ENCODE measurements at regions not wholly inside any gene's neighbourhood (a gene's known extent, or its start where the extent isn't known, plus 50 kb on each side); places are given as distances from the start of the nearest gene placed in this dataset.
"Not testable (repeated sequence)": the region's sequence is repeated elsewhere in the genome, so short reads cannot be mapped to it uniquely, and the experiment has no call there.

DNA sequence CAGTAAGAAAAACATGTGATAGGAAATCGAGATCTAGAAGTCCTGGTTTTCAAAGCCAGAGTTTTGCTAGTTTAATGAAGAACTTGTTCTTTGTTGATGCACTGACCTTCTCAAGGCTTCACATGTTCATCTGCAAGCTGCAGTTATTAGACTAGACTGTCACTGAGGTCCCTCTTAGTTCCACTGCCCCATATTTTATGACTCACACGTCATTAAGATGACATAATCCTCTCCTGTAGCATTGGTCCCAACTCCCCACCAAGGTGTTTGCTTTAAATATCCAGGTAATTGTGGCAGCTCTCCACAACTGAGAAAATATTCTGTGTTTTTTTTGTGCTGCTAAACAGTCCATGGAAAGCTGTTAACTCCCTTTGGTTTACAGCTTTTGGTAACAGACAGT lies 149.7 kb downstream of the MREG start:
- no peak for FAIRE-seq
- no peak for DNase-seq (ENCODE audit: low spot score in 2 of 2)

DNA sequence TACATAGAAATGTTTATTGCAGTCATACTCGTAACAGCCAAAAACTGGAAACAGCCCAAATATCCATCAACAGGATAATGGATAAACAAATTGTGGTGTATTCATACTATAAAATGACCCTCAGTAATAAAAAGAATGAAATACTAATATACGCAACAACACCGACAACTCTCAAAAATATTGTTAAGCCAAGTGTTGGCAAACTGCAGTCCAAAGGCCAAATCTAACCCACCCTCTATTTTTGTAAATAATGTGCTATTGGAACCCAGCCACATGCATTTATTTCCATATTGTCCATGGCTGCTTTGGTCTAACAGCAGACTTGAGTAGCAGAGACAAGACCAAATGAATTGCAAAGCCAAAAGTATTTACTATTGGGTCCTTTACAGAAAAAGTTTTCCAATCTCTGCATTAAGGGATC lies 151.0 kb downstream of the MREG start:
- no peak for FAIRE-seq
- no peak for DNase-seq (ENCODE audit: low spot score in 2 of 2)

DNA sequence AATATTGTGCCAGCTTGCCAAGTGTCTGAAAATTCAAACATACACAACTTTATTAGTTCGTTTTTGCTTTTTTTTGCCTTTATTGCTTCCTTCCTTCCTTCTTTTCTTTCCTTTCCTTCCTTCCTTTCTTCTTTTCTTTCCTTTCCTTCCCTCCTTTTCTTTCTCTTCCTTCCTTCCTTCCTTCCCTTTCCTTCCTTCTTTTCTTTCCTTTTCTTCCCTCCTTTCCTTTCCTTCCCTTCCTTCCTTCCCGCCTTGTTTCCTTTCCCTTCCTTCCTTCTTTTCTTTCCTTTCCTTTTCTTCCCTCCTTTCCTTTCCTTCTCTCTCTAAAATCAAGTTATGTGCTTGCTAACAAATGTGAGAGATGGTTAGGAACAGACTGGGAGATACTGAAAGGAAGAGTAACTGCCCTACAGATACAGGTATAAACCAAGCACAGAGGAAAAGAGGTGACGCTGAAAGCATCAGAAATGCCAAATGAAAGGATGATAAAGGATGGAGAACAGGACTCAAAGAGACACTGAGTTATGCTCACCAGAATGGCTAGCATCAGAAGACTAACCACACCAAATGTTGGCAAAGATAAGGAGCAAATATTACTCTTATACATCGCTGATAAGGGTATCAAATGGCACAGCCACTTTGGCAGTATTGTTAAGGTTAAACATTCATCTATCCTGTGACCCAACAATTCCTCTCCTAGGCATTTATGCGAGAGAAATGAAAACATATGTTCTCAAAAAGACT lies 151.6 kb downstream of the MREG start:
- FAIRE-seq, result no peak
- DNase-seq (ENCODE audit: low spot score in 2 of 2), result no peak

DNA sequence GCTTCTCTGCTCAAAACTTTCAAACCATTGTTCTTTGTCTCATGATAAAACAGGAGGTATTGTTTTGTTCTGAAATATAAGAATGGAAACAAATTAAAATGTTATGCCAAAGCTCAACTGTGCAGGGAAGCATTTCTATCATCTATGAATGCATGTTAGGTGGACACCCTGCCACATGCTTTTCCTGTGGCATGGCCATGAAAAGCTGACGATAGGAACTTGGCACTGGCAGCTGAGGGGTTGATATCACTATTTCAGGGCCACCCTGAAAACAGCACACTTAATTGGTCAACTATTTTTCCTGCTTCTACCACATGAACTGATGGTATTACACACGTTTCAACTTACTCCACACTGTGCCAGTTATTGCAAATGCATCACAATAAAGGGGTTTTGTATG lies 157.3 kb downstream of the MREG start:
- no peak for DNase-seq (ENCODE audit: low spot score in 2 of 2)
- FAIRE-seq, result no peak

DNA sequence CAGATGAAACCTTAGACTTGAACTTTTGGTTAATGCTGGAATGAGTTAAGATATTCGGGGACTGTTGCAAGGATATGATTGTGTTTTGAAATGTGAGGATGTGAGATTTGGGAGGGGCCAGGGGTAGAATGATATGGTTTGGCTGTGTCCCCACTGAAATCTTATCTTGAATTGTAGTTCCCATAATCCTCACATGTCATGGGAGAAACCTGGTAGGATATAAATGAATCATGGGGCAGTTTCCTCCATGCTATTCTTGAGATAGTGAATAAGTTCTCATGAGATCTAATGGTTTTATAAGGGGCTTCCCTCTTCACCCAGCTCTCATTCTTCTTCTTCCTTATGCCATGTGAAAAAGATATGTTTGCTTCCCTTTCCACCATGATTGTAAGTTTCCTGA lies 158.0 kb downstream of the MREG start:
- DNase-seq (ENCODE audit: low spot score in 2 of 2); FAIRE-seq: not testable (repeated sequence)

DNA sequence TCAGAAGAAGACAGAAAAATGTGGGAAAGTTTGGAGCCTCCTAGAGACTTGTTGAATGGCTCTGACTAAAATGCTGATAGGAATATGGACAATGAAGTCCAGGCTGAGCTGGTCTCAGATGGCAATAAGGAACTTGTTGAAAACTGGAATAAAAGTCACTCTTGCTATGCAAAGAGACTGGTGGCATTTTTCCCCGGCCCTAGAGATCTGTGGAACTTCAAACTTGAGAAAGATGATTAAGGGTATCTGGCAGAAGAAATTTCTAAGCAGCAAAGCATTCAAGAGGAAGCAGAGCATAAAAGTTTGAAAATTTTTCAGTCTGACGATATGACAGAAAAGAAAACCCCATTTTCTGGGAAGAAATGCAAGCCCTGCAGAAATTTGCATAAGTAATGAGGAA lies 159.3 kb downstream of the MREG start:
- DNase-seq (ENCODE audit: low spot score in 2 of 2) (no peak), FAIRE-seq (no peak)

DNA sequence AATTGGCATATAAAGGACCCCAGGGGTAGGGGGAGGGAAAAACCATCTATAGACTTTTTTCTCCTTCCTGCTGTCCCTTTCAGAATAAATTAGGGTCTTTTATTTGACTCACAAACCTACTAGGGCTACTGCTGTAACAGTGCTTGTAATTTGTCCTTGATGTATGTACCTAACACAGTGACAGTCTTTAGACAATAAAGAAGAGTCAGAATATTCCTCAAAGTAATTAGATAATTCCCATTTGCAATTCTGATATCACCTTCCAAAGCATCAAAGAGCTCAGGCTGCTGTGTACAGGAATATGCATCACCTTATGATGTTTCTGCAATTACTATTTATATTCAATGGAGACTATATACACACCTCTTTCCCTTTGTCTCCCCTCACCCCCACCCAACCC lies 161.7 kb downstream of the MREG start:
- FAIRE-seq, result no peak
- no peak for DNase-seq (ENCODE audit: low spot score in 2 of 2)

DNA sequence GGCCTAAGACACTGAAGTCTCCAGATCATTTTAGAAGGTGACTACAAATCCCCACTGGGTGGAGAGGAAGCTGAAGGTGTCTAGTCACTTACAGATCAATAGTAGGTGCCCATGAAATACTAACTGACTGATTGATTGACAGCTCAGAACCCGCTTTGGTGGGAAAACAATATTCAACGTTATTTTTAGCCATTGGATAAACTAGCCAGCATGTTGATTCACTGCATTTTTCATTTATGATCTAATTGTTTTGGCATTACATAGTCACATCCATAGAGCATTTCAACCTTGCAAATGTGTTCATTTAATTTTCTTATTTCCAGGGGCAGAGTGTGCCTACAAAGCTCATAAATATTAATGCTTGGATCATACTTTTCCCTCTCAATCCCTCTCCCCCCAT lies 162.3 kb downstream of the MREG start:
- DNase-seq (ENCODE audit: low spot score in 2 of 2) (no peak), FAIRE-seq (no peak)

DNA sequence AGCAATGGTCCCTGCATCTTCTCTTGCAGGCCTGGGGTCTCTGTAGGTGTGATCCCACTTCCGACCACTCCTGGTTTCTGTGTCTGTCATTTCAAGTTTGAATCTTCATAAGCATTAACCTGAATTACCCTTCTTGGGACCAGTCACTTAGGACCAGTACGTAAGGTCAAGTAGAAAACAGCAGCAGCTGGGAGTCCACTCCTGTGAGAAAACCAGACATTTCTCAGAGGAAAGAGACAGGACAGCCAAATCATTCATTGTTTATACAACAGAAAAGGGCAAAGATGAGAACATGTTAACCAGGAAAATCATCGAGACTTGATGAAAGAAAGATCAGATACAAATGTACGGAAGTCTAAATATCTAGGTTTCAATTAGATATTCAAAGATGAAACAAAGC lies 163.0 kb downstream of the MREG start:
- FAIRE-seq (no peak), DNase-seq (ENCODE audit: low spot score in 2 of 2) (no peak)

DNA sequence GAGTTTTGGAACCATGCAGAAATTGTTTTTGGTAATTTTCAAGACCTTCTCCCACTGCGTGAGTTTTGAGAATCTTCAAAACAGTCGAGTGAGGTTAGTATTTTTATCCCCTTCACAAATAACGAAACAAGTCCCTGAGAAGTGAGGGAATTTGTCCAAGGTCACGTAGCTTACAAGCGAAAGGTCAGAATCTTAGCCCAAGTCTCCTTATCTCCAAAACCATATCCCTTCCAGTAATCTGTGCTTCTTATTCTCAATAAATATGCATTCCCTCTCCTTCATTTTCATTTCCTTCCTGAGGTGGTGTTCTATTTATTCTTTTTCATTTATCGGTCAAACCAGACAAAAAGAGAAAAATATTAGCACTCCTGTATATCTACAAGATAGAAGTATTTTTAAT lies 163.6 kb downstream of the MREG start:
- no peak for DNase-seq (ENCODE audit: low spot score in 2 of 2)
- no peak for FAIRE-seq

DNA sequence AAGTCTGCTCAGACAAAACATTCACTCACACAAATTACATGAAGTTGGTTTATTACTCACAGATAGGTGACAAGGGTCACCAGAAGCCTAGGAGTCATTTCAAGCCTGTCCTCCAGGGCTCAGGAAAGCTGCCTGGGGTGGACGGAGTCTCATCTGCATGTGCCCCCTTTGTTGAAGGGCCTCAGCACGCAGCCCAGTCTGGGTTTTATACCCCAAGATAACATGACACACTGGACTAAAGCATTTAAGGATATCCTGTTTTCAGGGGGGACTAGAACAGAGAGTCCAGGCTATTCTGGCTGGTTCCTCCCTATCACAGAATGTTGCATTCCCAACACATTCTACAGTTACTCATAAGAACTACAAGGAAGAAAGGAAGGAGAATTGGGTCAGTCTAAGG lies 164.7 kb downstream of the MREG start:
- FAIRE-seq (no peak), DNase-seq (ENCODE audit: low spot score in 2 of 2) (no peak)

DNA sequence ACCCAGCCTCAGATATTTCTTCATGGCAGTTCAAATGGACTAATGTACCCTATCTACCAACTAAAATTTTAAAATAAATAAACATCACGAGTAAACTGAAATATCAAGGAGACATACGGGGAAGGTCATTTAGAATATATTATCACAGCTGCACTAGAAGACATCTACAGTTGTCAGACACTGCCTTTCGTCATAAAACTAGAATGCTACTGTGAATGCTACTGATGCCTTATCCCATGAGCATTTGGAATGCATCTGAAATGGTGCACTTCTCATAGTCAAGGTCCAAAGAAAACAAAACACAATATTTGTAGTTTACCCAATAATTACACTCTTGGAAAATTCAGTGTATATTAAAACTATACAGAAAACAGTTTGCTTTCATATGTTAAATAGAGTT lies 165.2 kb downstream of the MREG start:
- FAIRE-seq (no peak), DNase-seq (ENCODE audit: low spot score in 2 of 2) (no peak)

DNA sequence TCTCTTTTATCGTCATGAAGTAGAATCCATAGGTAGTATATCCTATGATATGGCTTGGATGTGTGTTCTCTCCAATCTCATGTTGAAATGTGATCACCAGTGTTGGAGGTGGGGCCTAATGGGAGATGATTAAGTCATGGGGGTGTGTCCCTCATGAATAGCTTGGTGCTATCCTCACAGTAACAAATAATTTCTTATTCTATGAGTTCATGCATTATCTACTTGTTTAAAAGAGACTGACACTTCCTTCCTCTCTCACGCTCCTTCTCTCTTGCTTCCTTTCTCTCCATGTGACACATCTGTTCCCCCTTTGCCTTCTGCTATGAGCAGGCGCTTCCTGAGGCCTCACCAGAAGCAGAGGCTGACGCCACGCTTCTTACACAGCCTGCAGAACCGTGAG lies 165.6 kb downstream of the MREG start:
- FAIRE-seq (no peak), DNase-seq (ENCODE audit: low spot score in 2 of 2) (no peak)

DNA sequence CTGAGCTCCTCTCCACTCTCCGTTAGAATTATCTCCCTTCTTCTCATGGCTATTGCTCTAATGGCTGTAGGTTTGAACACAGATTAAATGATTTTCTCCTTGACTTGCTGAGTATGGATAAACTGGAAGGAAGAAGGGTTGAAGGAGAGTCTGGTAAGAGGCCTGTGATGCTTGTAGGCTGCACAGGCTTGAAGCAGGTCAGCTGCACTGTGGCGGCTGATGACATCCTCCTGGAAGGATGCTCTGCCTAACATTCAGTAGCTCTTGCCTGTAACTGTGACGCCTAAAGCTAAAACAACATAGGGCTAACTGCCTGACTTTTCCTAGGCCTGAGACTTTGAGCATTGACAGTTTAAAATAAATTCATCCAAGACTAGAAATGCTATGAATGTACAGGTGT lies 166.3 kb downstream of the MREG start:
- DNase-seq (ENCODE audit: low spot score in 2 of 2) (no peak), FAIRE-seq (no peak)

DNA sequence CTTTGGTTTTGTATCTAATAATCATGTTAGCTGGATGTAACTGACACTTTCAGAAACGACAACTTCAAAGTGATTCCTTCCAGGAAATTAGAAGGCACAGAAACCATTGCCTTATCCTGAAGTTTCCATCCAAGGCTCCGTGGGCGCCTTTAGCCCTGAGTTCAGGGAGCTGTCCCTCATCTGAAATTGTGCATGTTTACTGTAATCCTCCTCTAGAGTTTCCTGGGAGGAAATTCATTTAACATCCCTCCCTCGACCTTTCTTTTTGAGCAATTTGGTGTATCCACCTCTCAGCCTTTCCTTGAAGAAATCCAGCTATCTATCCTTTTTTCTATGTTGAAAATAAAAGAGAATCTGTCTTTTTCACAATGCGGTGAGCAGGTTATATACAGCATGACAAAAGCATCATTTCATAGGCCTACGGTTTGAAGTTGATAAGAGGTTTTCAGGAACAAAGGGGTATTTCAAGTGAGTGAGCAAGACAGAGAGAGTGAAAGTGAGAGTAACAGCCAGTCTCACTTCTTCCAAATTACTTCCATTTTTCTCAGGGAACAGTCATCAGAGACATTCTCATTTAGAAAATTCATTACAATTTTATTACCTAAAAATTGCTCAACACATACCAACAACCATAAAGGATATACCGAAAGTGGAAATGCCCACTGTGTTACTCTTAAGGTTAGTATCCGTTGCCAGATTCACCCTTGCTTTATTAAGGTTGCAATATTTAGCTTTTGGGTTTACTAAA lies 167.3 kb downstream of the MREG start:
- DNase-seq (ENCODE audit: low spot score in 2 of 2), result no peak
- FAIRE-seq, result no peak

DNA sequence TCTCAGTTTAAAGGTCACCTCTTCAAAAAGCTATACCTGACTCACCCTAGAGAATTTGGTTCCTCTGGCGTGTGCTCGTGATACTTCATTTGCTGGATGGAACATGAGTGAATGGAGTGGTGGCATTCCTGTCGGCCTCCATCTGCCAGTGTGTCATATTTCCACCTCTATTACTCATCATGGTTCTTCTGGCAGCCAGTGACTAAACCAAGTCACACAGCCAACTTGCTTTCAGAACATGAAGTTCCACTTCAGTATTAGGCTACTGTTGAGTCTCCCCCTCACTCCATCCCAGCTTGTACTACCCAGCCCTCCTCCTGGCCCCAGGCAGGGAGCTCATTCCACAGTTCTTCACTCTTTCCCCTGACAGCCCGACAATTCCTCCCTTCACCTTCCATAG lies 169.8 kb downstream of the MREG start:
- FAIRE-seq, result no peak

DNA sequence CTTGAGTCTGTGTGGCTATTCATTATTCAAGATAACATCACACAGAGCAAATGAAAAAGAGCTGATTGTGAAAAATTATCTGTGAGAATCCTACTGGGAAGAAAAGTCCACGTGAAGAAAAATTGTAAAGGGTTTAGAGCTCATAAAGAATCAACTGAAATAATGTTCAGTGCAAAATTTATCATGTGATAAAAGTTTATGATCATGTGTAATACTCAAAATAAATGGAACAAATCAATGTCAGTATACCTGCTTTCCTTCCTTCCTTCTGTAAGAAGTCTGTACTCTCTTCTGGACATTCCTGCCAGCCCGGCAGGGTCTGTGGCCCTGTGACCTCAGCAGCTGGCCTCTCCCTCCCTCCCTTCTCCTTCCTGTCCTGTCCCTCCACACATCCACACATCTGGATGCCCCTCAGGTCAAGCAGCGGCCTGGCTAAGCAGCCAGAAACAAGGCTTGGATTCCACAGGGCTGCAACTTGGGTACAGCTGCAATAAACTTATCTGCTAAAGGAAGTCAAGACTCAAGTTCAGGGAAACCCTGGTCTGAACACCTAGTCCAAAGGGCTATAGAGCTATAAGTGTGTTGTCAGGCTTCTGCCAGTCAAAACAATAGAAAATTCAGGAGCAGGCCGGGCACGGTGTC lies 172.1 kb downstream of the MREG start:
- DNase-seq (ENCODE audit: low spot score in 2 of 2) (no peak), FAIRE-seq (no peak)

More for the DNA sequence above, 169.8 kb downstream of the MREG start:
- DNase-seq (ENCODE audit: low spot score in 2 of 2), result no peak

DNA sequence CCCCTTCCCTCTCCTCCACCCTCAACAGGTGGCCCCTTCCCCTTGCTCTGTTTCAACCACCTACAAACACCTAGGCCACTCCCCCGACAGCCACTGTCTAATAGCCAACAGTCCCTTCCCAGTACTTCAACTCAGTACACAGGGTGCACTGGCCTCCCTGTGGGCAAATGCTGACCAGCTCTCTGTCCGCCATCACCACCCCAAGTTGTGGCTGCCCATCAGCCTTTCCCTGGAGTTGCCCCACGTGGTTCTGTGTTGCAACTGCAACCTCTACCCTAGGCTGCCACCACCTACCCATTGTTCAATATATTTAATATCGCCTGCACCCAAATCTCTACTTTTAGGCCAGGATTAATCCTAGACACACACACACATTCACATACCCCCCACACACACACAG lies 173.5 kb downstream of the MREG start:
- no peak for FAIRE-seq
- no peak for DNase-seq (ENCODE audit: low spot score in 2 of 2)

DNA sequence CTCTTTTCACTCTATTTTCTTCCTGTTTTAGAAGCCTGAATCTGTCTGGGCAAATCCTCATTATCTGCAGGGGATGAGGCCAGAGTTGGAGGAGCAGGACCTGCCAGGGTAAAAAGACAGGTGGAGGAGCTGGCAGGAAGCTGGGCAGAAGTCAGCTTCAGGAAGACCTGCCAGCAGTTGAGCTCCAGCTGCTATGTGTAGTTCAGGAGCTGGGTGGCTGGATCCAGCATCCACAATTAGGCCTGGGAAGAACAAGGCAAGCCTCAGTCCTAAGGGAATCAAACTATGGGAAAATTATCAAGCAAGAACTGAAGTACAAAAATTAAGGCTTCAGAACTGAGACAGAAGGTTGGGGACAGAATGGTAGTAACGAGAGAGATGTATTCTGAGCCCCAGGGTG lies 174.0 kb downstream of the MREG start:
- DNase-seq (ENCODE audit: low spot score in 2 of 2), result no peak
- FAIRE-seq, result no peak

DNA sequence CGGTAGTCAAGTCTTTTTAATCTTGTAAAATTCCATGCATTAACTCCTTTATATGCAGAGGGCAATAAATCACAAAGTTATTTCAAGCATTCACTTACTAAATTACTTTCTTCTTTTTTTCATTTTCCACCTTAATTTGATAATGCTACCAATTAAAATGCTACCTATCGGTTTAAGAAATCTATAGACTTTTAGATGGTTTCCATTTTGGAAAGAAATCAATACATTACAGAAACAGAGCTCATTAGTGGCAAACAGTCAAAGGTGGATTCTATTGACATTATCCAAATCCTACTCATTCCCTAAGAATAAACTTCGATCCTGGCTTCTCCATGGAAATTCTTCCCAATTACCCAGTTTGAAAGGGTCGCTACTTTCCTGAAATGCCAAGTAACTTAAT lies 176.5 kb downstream of the MREG start:
- no peak for FAIRE-seq
- no peak for DNase-seq (ENCODE audit: low spot score in 2 of 2)

DNA sequence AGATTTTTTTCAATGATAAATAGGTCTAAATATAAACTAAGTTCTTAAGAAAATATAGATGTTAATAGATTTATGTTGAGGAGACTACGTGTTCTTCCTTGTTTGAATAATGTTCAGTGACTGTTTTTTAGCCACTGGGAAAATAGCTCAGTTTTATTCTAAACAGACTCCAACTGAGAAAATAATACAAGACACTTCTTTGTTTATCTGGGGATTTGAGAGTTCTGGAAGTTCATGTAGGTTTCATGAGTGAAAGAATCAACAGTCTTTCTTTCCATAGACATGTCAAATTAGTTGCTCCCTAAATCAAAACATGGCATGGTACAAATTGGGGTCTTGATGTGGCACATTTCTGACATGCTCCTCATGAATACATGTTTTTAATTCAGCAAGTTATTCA lies 177.7 kb downstream of the MREG start:
- no peak for FAIRE-seq
- no peak for DNase-seq (ENCODE audit: low spot score in 2 of 2)

DNA sequence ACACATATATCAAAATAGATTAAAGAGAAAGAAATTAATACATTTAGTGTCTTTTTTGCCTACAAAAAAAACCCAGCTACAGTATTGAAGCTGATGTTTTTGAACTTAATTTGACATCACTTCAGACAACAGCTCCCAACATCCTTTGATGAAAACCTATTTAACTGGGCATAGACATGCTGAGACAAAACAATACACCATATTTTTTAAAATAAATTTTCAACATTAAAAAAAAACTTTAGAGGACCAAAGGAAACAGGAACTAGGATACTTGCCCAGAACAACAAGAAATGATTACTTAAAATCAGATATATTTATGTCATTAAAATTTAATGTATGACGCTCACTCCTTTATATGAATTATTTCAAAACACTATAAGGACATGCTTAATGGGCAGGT lies 178.1 kb downstream of the MREG start:
- FAIRE-seq, result no peak

More for the DNA sequence above, 178.1 kb downstream of the MREG start:
- DNase-seq (ENCODE audit: low spot score in 2 of 2), result no peak

Measured in frontal cortex (tissue), 3 donors.